MCF 10A (cell line): ENCODE measurements at regions not wholly inside any gene's neighbourhood (a gene's known extent, or its start where the extent isn't known, plus 50 kb on each side); places are given as distances from the start of the nearest gene placed in this dataset.

Experiments used
- BruUV-seq: library from RNA; stranded (reverse); fragments of 400-500 nt; replicated peaks from 2 replicates; lab custom pipeline; 2021; lab: Mats Ljungman, UMichigan
- CTCF ChIA-PET: fragments of 300-600 bp; sonication (Branson Sonifier 250); formaldehyde crosslinking; extraction: SDS; loops from one replicate; lab custom pipeline; 2021; ENCODE audit warnings: antibody characterized with exemption, inconsistent platforms; lab: Yijun Ruan, JAX
- POLR2A ChIA-PET: fragments of 300-600, 350-650 bp; sonication (Branson Sonifier 250); formaldehyde crosslinking; extraction: SDS; loops from one replicate; lab custom pipeline; 2020; ENCODE audit warnings: antibody characterized with exemption, inconsistent platforms; lab: Yijun Ruan, JAX
- DNase-seq: peaks from one replicate; pipeline ENCODE4 v3.0.0-alpha.2; 2018; ENCODE audit not compliant: unreplicated experiment
- H3K27ac Mint-ChIP-seq: one replicate; pipeline ENCODE4 v1.8.0; 2022; ENCODE audit warnings: mild to moderate bottlenecking, low read depth, mixed read lengths; ENCODE audit not compliant: unreplicated experiment
- H3K27me3 Mint-ChIP-seq: one replicate; pipeline ENCODE4 v1.8.0; 2022; ENCODE audit warnings: mixed read lengths; ENCODE audit not compliant: insufficient read depth, unreplicated experiment
- H3K36me3 Mint-ChIP-seq: one replicate; pipeline ENCODE4 v1.8.0; 2022; ENCODE audit warnings: mild to moderate bottlenecking, moderate library complexity, mixed read lengths; ENCODE audit not compliant: insufficient read depth, unreplicated experiment
- H3K4me1 Mint-ChIP-seq: one replicate; pipeline ENCODE4 v1.8.0; 2022; ENCODE audit warnings: mixed read lengths; ENCODE audit not compliant: insufficient read depth, unreplicated experiment
- H3K4me3 Mint-ChIP-seq: one replicate; pipeline ENCODE4 v1.8.0; 2022; ENCODE audit warnings: mild to moderate bottlenecking, moderate library complexity, mixed read lengths; ENCODE audit not compliant: unreplicated experiment
- H3K9me3 Mint-ChIP-seq: one replicate; pipeline ENCODE4 v1.8.0; 2022; ENCODE audit warnings: mixed read lengths; ENCODE audit not compliant: unreplicated experiment
- intact Hi-C: fragments of 100-400 bp; cut with micrococcal nuclease; formaldehyde crosslinking; loops from 2 replicates; pipeline ENCODE4 v1.14.1; 2022
- TF ChIP-seq, protein P1 (sequence below): fragments of 200-600 bp; IDR thresholded peaks from one replicate; pipeline ENCODE4 v1.8.0; 2022; ENCODE audit warnings: antibody characterized with exemption, mild to moderate bottlenecking; ENCODE audit not compliant: unreplicated experiment

DNA sequence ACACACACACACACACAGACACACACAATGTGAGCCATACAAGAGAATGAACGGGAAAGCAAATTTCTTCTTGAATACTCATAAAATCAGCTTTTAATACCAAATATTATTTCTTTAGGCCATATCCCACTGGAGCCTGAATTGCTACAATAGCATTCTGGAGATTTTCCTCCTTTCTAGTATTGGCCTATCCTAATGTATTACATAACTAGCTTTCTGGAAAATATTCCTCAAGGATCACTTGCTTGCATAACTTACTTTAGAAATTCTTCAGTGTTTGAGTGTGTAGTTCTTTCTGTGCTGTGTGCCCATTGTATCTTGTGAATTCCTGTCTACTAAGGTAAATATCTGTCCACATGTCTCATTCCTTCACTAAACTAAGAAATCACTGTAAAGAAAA is 351.0 kb upstream of the MCTP2 start:
- no peaks in the 10 kb centered on the region for H3K36me3 Mint-ChIP-seq
- H3K27ac Mint-ChIP-seq = no peak overlapping the region
- H3K9me3 Mint-ChIP-seq = no peaks in the 10 kb centered on the region
- intact Hi-C loops = no loop called here
- H3K4me3 Mint-ChIP-seq = no peak overlapping the region
- TF ChIP-seq, protein P1, sequence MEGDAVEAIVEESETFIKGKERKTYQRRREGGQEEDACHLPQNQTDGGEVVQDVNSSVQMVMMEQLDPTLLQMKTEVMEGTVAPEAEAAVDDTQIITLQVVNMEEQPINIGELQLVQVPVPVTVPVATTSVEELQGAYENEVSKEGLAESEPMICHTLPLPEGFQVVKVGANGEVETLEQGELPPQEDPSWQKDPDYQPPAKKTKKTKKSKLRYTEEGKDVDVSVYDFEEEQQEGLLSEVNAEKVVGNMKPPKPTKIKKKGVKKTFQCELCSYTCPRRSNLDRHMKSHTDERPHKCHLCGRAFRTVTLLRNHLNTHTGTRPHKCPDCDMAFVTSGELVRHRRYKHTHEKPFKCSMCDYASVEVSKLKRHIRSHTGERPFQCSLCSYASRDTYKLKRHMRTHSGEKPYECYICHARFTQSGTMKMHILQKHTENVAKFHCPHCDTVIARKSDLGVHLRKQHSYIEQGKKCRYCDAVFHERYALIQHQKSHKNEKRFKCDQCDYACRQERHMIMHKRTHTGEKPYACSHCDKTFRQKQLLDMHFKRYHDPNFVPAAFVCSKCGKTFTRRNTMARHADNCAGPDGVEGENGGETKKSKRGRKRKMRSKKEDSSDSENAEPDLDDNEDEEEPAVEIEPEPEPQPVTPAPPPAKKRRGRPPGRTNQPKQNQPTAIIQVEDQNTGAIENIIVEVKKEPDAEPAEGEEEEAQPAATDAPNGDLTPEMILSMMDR = no peak
- no peaks in the 10 kb centered on the region for H3K4me1 Mint-ChIP-seq
- no TSS peak for BruUV-seq
- ChIA-PET CTCF (no interaction called here), POLR2A (no interaction called here)
- H3K27me3 Mint-ChIP-seq = no peaks in the 10 kb centered on the region
- DNase-seq = no peak

- H3K9me3 Mint-ChIP-seq = no peaks in the 10 kb centered on the region
- intact Hi-C loops = no loop called here
- ChIA-PET CTCF (interaction anchor here (0.6 kb wide), 1 partner anchor 33 kb away, joined by 3 read pairs; no protein-coding TSS in a partner anchor), POLR2A (interaction anchor here (0.8 kb wide), 1 partner anchor 14 kb away, joined by 3 read pairs; no protein-coding TSS in a partner anchor)
- no peaks in the 10 kb centered on the region for H3K27me3 Mint-ChIP-seq
- no TSS peak for BruUV-seq
- H3K27ac Mint-ChIP-seq = no peak overlapping the region
- no peak for DNase-seq
- H3K4me3 Mint-ChIP-seq = no peak overlapping the region
- TF ChIP-seq, protein P1 = no peak
- no peaks in the 10 kb centered on the region for H3K36me3 Mint-ChIP-seq
- H3K4me1 Mint-ChIP-seq = no peaks in the 10 kb centered on the region
These were observed 360.8 kb upstream of the MCTP2 start for GRCh38 chr15:93870583-93870982.

DNA sequence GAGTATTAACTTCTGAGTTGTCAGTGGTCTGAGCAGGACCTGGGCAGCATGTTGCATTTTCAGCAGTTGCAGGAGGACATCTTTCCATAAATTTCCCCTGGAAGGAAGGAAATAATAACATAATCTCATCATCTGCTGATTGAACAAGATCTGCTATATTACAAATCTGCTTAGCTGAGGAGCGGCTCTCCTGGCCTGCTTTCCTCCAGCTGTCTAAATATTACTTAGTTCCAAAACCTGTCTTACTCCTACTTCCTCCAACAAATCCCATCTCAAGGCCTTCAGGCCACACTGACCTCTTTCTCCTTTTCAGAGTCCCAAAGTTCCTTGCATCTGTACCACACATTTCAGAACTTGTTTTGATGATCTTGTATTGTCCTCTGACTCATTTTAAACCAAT is 364.4 kb upstream of the MCTP2 start:
- BruUV-seq = no TSS peak
- Mint-ChIP-seq H3K27me3 (no peaks in the 10 kb centered on the region), H3K27ac (no peak overlapping the region), H3K4me3 (no peak overlapping the region), H3K4me1 (no peaks in the 10 kb centered on the region), H3K36me3 (no peaks in the 10 kb centered on the region), H3K9me3 (no peaks in the 10 kb centered on the region)
- TF ChIP-seq, protein P1 = no peak
- intact Hi-C loops = no loop called here
- no peak for DNase-seq
- POLR2A ChIA-PET = interaction anchor here (0.6 to 0.9 kb wide), 2 partner anchors 61 to 631 kb away, joined by 3 to 5 read pairs; no protein-coding TSS in a partner anchor
- CTCF ChIA-PET = interaction anchor here (1.2 kb wide), 1 partner anchor 108 kb away, joined by 3 read pairs; no protein-coding TSS in a partner anchor

DNA sequence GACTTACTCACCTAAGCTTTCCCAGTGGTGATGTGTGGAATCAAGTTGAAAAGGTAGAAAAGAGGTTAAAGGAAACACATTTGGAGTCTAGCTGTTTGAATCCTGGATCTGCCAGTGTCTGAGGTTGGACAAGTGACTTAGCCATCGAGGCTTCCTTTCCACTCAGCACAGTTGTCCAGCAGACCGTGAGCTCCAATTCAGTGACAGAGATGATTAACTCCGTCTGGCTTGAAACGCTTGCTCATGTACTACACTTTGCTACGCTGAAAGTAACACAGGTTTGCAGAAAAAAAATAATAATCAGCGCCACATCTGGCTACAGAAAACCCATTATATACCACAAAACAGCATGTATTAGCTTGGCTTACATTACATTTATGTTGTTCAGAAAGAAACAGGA is 364.9 kb upstream of the MCTP2 start:
- ChIA-PET POLR2A (interaction anchor here (0.6 to 0.9 kb wide), 2 partner anchors 61 to 631 kb away, joined by 3 to 5 read pairs; no protein-coding TSS in a partner anchor), CTCF (interaction anchor here (1.1 to 1.2 kb wide), 2 partner anchors 10 to 109 kb away, joined by 3 read pairs; no protein-coding TSS in a partner anchor)
- H3K9me3 Mint-ChIP-seq = no peaks in the 10 kb centered on the region
- H3K27me3 Mint-ChIP-seq = no peaks in the 10 kb centered on the region
- H3K27ac Mint-ChIP-seq = no peak overlapping the region
- DNase-seq = no peak
- BruUV-seq = no TSS peak
- H3K36me3 Mint-ChIP-seq = no peaks in the 10 kb centered on the region
- no peaks in the 10 kb centered on the region for H3K4me1 Mint-ChIP-seq
- TF ChIP-seq, protein P1 = no peak
- H3K4me3 Mint-ChIP-seq = no peak overlapping the region
- intact Hi-C loops = no loop called here
